Body of pancreas (tissue), 4 donors: ENCODE measurements at regions not wholly inside any gene's neighbourhood (a gene's known extent, or its start where the extent isn't known, plus 50 kb on each side); places are given as distances from the start of the nearest gene placed in this dataset.

ENCODE experiments used
- POLR2A ChIP-seq, 3 donors: fragments of 450-650 bp; IDR thresholded peaks; one replicate each; pipeline ENCODE4 v1.6.1; 2016; ENCODE audit warnings: antibody characterized with exemption in 3 of 3, mild to moderate bottlenecking in 2 of 3
- TF ChIP-seq, protein P1 (sequence below), 7 experiments: fragments of 450-650 bp in 4 of 7; fragments of 200-600 bp in 3 of 7; sonication (generic) in 3 of 7; IDR thresholded peaks; one replicate each; pipeline ENCODE4 v1.5.1; 2016 to 2019; ENCODE audit warnings: antibody characterized with exemption in 7 of 7

DNA sequence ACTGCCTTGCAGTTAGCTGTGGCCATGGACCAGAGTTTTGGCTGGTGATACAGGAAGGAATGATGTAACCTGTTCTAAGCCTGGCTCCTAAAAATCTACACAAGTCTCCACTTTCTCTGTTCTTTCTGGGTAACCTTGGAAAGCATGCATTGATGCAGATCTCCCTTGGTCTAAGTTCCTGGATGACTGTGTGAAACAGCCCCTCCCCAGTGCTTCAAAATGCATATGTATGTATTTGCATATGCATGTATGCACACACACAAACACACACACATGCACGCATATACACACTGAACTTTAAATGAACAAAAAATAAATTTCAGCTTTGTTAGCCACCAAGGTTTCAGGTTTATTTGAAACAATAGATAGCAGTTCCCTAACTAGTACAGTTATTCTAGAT is 296.1 kb downstream of the OSR1 start:
- TF ChIP-seq, protein P1, sequence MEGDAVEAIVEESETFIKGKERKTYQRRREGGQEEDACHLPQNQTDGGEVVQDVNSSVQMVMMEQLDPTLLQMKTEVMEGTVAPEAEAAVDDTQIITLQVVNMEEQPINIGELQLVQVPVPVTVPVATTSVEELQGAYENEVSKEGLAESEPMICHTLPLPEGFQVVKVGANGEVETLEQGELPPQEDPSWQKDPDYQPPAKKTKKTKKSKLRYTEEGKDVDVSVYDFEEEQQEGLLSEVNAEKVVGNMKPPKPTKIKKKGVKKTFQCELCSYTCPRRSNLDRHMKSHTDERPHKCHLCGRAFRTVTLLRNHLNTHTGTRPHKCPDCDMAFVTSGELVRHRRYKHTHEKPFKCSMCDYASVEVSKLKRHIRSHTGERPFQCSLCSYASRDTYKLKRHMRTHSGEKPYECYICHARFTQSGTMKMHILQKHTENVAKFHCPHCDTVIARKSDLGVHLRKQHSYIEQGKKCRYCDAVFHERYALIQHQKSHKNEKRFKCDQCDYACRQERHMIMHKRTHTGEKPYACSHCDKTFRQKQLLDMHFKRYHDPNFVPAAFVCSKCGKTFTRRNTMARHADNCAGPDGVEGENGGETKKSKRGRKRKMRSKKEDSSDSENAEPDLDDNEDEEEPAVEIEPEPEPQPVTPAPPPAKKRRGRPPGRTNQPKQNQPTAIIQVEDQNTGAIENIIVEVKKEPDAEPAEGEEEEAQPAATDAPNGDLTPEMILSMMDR (IDR thresholded peaks at IDR 0.05), result no peak
- TF ChIP-seq POLR2A (IDR thresholded peaks at IDR 0.05), result no peak
